ENCODE measurements at regions not wholly inside any gene's neighbourhood (a gene's known extent, or its start where the extent isn't known, plus 50 kb on each side); places are given as distances from the start of the nearest gene placed in this dataset.

- no peak for DNase-seq
- in situ Hi-C loops (cut with MboI; ENCODE audit: low pct_unique_long_range_greater_than_20kb, low sequenced_read_pairs), result no loop called here
Observed at GRCh38 chr12:89859508-89860220, 151.0 kb upstream of the ATP2B1 start.

- in situ Hi-C loops (cut with MboI; ENCODE audit: low pct_unique_long_range_greater_than_20kb, low sequenced_read_pairs), result no loop called here
- no peak for DNase-seq
Observed at GRCh38 chr12:89858718-89859117, 150.1 kb upstream of the ATP2B1 start.

- no peak for DNase-seq
- in situ Hi-C loops (cut with MboI; ENCODE audit: low pct_unique_long_range_greater_than_20kb, low sequenced_read_pairs), result no loop called here
Observed at GRCh38 chr12:89857652-89858274, 149.1 kb upstream of the ATP2B1 start.

DNA sequence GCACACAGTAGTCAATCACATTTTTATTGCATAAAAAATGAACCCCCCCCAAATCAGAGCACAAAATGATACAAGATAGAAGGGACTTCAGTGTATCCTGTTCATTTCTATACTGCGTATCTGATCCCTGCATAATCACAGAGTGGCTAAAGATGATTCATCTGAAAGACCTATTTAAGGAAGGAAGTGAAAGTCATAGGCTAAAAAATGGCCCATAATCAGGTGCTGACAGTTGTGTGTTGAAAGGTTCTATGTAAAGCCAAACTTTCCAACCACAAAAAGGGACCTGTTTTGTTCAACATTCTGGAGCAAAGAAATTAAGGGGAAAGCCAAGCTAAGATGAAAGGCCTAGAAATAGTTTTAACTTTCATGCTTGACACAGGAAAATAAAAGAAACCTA, 147.8 kb upstream of the ATP2B1 start:
- peak; percentile 81 for DNase-seq
- in situ Hi-C loops (cut with MboI; ENCODE audit: low pct_unique_long_range_greater_than_20kb, low sequenced_read_pairs), result no loop called here

GRCh38 chr12:89848732-89849131, 140.1 kb upstream of the ATP2B1 start:
- DNase-seq, result no peak
- in situ Hi-C loops (cut with MboI; ENCODE audit: low pct_unique_long_range_greater_than_20kb, low sequenced_read_pairs), result no loop called here

- peak; percentile 24 for DNase-seq
Observed at GRCh38 chr12:89846473-89847055, 137.9 kb upstream of the ATP2B1 start.

GRCh38 chr12:89845767-89846166, 137.1 kb upstream of the ATP2B1 start:
- DNase-seq, result no peak
- in situ Hi-C loops (cut with MboI; ENCODE audit: low pct_unique_long_range_greater_than_20kb, low sequenced_read_pairs), result no loop called here

More at GRCh38 chr12:89846473-89847055, 137.9 kb upstream of the ATP2B1 start:
- in situ Hi-C loops (cut with MboI; ENCODE audit: low pct_unique_long_range_greater_than_20kb, low sequenced_read_pairs), result no loop called here

DNA sequence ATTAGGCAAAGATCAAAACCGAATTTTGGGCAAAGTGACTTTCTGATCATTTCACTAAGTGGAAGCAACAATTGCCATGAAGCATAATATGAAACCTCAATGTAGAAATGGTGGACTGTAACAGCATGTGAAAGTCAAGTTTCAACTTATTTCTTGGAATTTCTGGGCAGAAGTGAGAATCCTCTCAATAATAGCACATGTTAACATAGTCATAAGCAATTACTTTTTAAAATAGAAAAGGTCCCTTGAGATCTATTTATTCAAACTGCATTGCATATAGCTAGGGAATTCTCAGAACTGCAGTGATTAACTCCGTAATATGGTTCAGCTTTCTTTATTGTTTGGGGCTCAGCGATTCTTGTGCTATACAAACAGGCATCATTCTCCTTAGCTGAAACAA, 136.7 kb upstream of the ATP2B1 start:
- in situ Hi-C loops (cut with MboI; ENCODE audit: low pct_unique_long_range_greater_than_20kb, low sequenced_read_pairs), result no loop called here
- no peak for DNase-seq

GRCh38 chr12:89844539-89844938, 135.9 kb upstream of the ATP2B1 start:
- no peak for DNase-seq
- in situ Hi-C loops (cut with MboI; ENCODE audit: low pct_unique_long_range_greater_than_20kb, low sequenced_read_pairs), result no loop called here

DNA sequence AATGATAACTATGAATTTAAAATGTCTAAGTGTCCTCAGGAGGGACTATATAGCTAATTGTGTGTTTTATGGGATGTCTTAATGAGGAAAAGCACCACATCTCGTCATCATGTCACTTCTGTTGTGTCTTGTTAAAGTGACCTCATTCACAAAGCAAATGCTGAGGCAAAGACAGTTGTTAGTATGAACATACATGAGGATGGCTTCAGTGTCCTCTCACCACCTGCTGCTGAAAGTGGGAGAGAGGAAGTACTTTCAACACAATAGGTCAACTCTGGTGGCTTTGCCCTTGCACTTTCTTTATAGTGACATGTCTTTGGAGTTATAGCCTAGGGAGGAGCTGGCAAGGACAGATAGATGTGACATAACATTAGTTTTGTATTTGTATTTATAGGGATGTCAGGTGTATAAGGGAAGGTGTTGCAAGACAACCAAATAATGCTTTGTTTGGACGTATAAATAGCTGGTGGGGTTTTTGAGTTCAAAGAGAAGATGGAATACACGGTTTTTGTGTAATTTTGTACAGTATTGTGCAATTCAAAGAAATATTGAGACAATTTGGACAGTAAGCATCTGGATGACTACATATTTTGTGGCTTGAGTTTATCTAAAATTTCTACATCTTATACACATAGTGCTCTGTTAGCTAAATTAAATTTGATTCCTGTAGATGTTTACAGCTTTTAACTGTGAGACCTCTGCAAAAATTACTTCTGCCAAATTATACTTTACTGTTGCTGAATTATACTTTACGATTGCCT, 131.7 kb upstream of the ATP2B1 start:
- in situ Hi-C loops (cut with MboI; ENCODE audit: low pct_unique_long_range_greater_than_20kb, low sequenced_read_pairs), result no loop called here
- no peak for DNase-seq

DNA sequence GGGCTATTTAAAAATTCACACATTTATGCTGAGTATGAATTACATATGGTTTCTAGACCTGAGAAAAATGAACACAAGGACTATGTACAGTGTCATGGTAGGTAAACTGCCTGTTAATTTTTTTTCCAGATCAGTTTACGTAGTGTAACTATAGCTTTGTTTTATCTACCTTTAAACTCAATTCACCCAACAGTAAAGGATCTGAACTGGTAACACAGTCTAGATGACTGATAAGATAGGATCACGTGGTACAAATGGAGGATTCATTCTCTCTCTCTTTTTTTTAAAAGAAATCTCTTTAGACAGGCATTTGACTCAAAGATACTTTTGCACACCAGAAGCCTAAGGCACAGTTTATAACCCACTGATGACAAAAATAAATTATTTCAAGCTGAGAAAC, 130.8 kb upstream of the ATP2B1 start:
- in situ Hi-C loops (cut with MboI; ENCODE audit: low pct_unique_long_range_greater_than_20kb, low sequenced_read_pairs), result no loop called here
- no peak for DNase-seq

DNA sequence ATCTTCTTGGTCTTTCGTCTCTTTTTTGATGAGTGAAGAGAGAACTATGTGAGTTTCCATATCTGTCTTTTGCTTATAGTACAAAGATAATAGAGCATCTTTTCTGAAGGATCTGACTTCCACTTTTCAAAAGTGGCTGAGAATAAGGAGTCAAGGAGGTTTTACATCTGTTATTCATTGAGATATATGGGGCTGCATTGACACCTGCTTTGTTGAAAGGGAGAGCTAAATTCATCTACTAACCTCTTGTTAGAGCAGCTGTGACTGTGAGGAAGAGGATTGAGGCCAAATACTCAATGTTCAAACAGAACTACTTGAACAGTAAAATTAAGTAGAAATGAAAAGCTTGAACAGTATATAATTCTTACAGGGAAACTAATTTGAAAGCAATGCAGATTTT, 130.2 kb upstream of the ATP2B1 start:
- no peak for DNase-seq
- in situ Hi-C loops (cut with MboI; ENCODE audit: low pct_unique_long_range_greater_than_20kb, low sequenced_read_pairs), result no loop called here

DNA sequence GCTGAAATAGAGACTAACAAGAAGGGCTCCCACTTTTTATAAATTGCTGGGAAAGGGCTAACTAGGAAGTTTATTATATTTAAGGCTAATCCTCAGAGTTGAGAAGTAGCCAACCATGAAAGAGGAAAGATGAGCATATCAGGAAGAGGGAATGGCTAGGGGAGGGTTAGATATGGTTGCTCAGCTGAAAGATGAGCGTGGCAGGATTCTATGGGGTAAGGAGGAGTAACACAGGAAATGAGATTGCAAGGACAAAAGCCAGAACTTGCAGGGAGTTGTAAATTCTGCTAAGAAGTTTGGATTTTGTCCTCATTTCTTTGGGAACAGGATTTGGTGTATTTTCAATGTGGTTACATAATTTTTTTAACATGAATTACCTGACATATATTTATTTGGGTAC, 127.4 kb upstream of the ATP2B1 start:
- no peak for DNase-seq
- in situ Hi-C loops (cut with MboI; ENCODE audit: low pct_unique_long_range_greater_than_20kb, low sequenced_read_pairs), result no loop called here

- DNase-seq, result no peak
- in situ Hi-C loops (cut with MboI; ENCODE audit: low pct_unique_long_range_greater_than_20kb, low sequenced_read_pairs), result no loop called here
Observed at GRCh38 chr12:89834676-89835075, 126.0 kb upstream of the ATP2B1 start.

DNA sequence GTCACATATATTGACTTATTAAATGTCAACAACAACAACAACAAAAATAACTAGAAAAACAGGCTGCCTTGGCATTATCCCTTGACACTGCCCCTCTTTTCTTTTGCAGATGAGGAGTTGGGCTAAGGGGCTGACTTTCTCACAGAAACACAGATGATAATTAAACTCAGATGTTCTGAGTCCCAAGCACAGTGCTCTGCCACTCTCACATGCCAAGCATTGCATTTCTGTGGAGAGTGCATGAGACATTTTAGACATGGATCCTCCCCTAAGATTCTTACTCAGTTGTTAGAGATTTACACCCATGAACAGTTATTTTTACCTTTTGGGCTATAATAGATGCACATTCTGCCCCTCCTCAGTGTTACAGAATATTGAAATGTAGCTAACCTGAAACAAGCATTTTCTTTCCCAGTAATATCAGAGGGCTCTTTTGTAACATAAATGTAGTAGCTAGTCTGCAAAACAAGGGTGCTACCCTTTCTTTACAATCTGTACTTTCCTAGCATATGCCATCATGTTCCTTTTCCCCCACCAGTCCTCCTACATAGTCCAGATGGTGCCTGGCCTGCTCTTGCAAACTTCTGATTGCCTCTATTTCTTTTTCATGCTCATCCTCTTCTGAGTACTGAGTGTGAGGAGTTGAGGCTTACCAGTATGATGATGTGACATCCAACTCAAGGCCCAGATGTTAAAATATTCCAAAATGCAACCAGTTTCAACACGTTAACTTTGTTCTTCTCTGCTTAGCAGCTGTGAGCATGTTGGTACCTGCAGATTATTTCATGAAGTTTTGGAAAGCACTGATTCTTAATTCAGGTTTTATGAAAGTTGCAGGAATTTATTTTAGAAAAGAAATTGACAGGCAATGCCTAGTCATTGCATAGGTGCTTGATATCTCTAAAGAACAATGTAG, 125.0 kb upstream of the ATP2B1 start:
- DNase-seq, result no peak
- in situ Hi-C loops (cut with MboI; ENCODE audit: low pct_unique_long_range_greater_than_20kb, low sequenced_read_pairs), result no loop called here

GRCh38 chr12:89832336-89832735, 123.7 kb upstream of the ATP2B1 start:
- DNase-seq, result no peak
- in situ Hi-C loops (cut with MboI; ENCODE audit: low pct_unique_long_range_greater_than_20kb, low sequenced_read_pairs), result no loop called here

- in situ Hi-C loops (cut with MboI; ENCODE audit: low pct_unique_long_range_greater_than_20kb, low sequenced_read_pairs), result no loop called here
- no peak for DNase-seq
Observed at GRCh38 chr12:89831310-89832095, 122.9 kb upstream of the ATP2B1 start.

- in situ Hi-C loops (cut with MboI; ENCODE audit: low pct_unique_long_range_greater_than_20kb, low sequenced_read_pairs), result no loop called here
- no peak for DNase-seq
Observed at GRCh38 chr12:89829434-89829975, 120.9 kb upstream of the ATP2B1 start.

All from KBM-7 (cell line).